PC-9 (cell line): ENCODE measurements at regions not wholly inside any gene's neighbourhood (a gene's known extent, or its start where the extent isn't known, plus 50 kb on each side); places are given as distances from the start of the nearest gene placed in this dataset.

Experiments
- CTCF ChIP-seq: fragments of 200-600 bp; sonication (generic); conservative IDR thresholded peaks from 2 replicates; pipeline ENCODE4 v1.6.1; 2017; ENCODE audit warnings: mixed run types, antibody characterized with exemption, mild to moderate bottlenecking, moderate library complexity
- EZH2 ChIP-seq: fragments of 200-600 bp; sonication (generic); IDR thresholded peaks from 2 replicates; pipeline ENCODE4 v1.8.0; 2017; ENCODE audit warnings: antibody characterized with exemption, low read depth

GRCh38 chr12:98352218-98352811 is 163.1 kb upstream of the TMPO start:
- TF ChIP-seq CTCF (no peak), EZH2 (no peak)
